HEK293 (cell line): ENCODE measurements at regions not wholly inside any gene's neighbourhood (a gene's known extent, or its start where the extent isn't known, plus 50 kb on each side); places are given as distances from the start of the nearest gene placed in this dataset.

Experiments
- CTCF ChIA-PET: fragments of 350-600 bp; formaldehyde crosslinking; extraction: SDS; loops from one replicate; lab custom pipeline; 2021; ENCODE audit warnings: antibody characterized with exemption; lab: Yijun Ruan, JAX
- POLR2A ChIA-PET: fragments of 300-600 bp; formaldehyde crosslinking; extraction: SDS; loops from one replicate; lab custom pipeline; 2020; ENCODE audit warnings: antibody characterized with exemption, inconsistent platforms; lab: Yijun Ruan, JAX
- H3K27ac ChIP-seq: fragments of 200-500 bp; sonication (Bioruptor generic); 2 replicates; pipeline ENCODE4 v1.5.1; 2014; ENCODE audit warnings: low read depth, low read length, control low read depth, inconsistent platforms; ENCODE audit errors: extremely low read depth
- H3K36me3 ChIP-seq, 2 experiments: fragments of 200-500 bp in 1 of 2; sonication (Bioruptor generic) in 1 of 2; 1 replicate in 1 of 2; 2 replicates in 1 of 2; pipeline ENCODE4 v1.5.1; 2014 to 2017; ENCODE audit warnings: inconsistent platforms in 2 of 2, low read length in 2 of 2; ENCODE audit not compliant: control insufficient read depth in 2 of 2, insufficient read depth in 1 of 2
- H3K4me1 ChIP-seq: fragments of 200-500 bp; sonication (Bioruptor generic); 2 replicates; pipeline ENCODE4 v1.5.1; 2014; ENCODE audit warnings: mild to moderate bottlenecking, low read length, inconsistent platforms; ENCODE audit not compliant: control insufficient read depth, insufficient read depth
- H3K4me3 ChIP-seq: 2 replicates; pipeline ENCODE4 v1.5.1; 2011; ENCODE audit warnings: low read depth, mild to moderate bottlenecking, control low read depth, low read length, moderate library complexity
- H3K9me3 ChIP-seq: fragments of 200-500 bp; sonication (Bioruptor generic); 2 replicates; pipeline ENCODE4 v1.5.1; 2014; ENCODE audit warnings: low read depth, low read length, inconsistent platforms; ENCODE audit not compliant: control insufficient read depth, insufficient read depth
- CTCF ChIP-seq: fragments of 450-650 bp; formaldehyde crosslinking; IDR thresholded peaks from 2 replicates; pipeline ENCODE4 v1.5.1; 2016; ENCODE audit warnings: missing biosample characterization, missing genetic modification characterization
- KLF9 ChIP-seq: fragments of 450-650 bp; formaldehyde crosslinking; IDR thresholded peaks from 2 replicates; pipeline ENCODE4 v1.5.1; 2016; ENCODE audit warnings: missing biosample characterization, missing genetic modification characterization, low read depth
- PRDM10 ChIP-seq: fragments of 450-650 bp; formaldehyde crosslinking; IDR thresholded peaks from 2 replicates; pipeline ENCODE4 v1.5.1; 2016; ENCODE audit warnings: missing biosample characterization, missing genetic modification characterization
- ZBTB10 ChIP-seq: fragments of 450-650 bp; formaldehyde crosslinking; IDR thresholded peaks from 2 replicates; pipeline ENCODE4 v1.5.1; 2016; ENCODE audit warnings: missing biosample characterization, missing genetic modification characterization
- ZBTB17 ChIP-seq: fragments of 450-650 bp; formaldehyde crosslinking; IDR thresholded peaks from 2 replicates; pipeline ENCODE4 v1.5.1; 2016; ENCODE audit warnings: missing biosample characterization, missing genetic modification characterization
- ZNF121 ChIP-seq: fragments of 450-650 bp; formaldehyde crosslinking; IDR thresholded peaks from 2 replicates; pipeline ENCODE4 v1.5.1; 2016; ENCODE audit warnings: missing biosample characterization, missing genetic modification characterization
- ZNF16 ChIP-seq: fragments of 450-650 bp; formaldehyde crosslinking; IDR thresholded peaks from 2 replicates; pipeline ENCODE4 v1.5.1; 2016; ENCODE audit warnings: low read depth, missing biosample characterization, missing genetic modification characterization
- ZNF366 ChIP-seq: fragments of 450-650 bp; formaldehyde crosslinking; conservative IDR thresholded peaks from 2 replicates; pipeline ENCODE4 v1.5.1; 2016; ENCODE audit warnings: missing biosample characterization, missing genetic modification characterization
- ZNF449 ChIP-seq: fragments of 450-650 bp; formaldehyde crosslinking; IDR thresholded peaks from 2 replicates; pipeline ENCODE4 v1.5.1; 2017; ENCODE audit warnings: missing biosample characterization, mild to moderate bottlenecking, missing genetic modification characterization, moderate library complexity
- ZNF530 ChIP-seq: fragments of 450-650 bp; formaldehyde crosslinking; IDR thresholded peaks from 2 replicates; pipeline ENCODE4 v1.5.1; 2016; ENCODE audit warnings: low read depth, missing biosample characterization, missing genetic modification characterization
- ZNF629 ChIP-seq: fragments of 450-650 bp; formaldehyde crosslinking; IDR thresholded peaks from 2 replicates; pipeline ENCODE4 v1.5.1; 2017; ENCODE audit warnings: missing biosample characterization, missing genetic modification characterization
- ZNF830 ChIP-seq: fragments of 450-650 bp; IDR thresholded peaks from 2 replicates; pipeline ENCODE4 v1.5.0; 2018; ENCODE audit warnings: missing biosample characterization, missing genetic modification characterization, low read depth, mild to moderate bottlenecking, moderate library complexity
- ZNF837 ChIP-seq: fragments of 450-650 bp; formaldehyde crosslinking; IDR thresholded peaks from 2 replicates; pipeline ENCODE4 v1.5.1; 2016; ENCODE audit warnings: missing biosample characterization, missing genetic modification characterization
- TF ChIP-seq, protein P1 (sequence below): fragments of 450-650 bp; formaldehyde crosslinking; IDR thresholded peaks from 2 replicates; pipeline ENCODE4 v1.5.1; 2017; ENCODE audit warnings: missing biosample characterization, missing genetic modification characterization
- TF ChIP-seq, protein P2 (sequence below): fragments of 450-650 bp; formaldehyde crosslinking; IDR thresholded peaks from 2 replicates; pipeline ENCODE4 v1.5.1; 2016; ENCODE audit warnings: missing biosample characterization, missing genetic modification characterization

DNA sequence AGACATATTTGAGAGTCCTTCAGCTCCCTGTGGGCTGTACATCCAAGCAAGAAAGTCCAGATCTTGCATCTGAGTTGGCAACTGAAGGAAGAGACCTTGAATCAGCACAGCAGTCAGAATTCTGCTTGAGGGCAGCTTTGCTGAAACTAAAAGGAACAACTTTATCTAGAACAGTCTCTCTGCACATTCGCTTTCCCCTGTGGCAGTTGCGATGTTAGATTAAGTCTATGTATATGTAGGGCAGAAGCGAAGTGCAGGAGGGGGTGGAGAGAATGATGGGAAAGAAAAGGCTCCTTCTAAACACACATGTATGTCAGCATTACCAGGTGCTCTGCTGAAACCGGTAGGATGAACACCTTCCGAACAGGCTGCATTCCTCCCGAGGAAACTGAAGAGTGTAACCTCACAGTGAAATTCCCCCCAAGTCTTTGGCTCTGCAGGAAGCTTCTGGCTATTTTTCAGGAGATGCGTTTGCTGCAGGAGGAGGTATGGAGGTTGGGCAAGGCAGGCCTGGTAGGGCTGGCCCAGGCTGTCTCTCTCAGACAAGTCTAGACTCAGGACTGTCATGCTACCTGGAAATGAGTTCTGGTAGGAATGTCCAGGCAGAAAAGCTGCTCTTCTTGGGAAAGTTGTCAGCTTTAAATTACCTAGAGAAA lies 70.0 kb upstream of the ATL2 start:
- no peaks in the 10 kb centered on the region for H3K9me3 ChIP-seq
- TF ChIP-seq ZNF830 (tag by site-specific recombination) (no peak), ZNF121 (tag by site-specific recombination) (no peak), ZNF449 (tag by site-specific recombination) (peak; percentile 81)
- no peak overlapping the region for H3K4me3 ChIP-seq
- ChIA-PET POLR2A (no interaction called here), CTCF (interaction anchor here (0.6 to 2.7 kb wide), 5 partner anchors 21 to 557 kb away, joined by 3 to 12 read pairs (median 3); no protein-coding TSS in a partner anchor)
- H3K36me3 ChIP-seq = no peaks in the 10 kb centered on the region
- peaks cover 29% of the 10 kb centered on the region for H3K4me1 ChIP-seq
- no peak overlapping the region for H3K27ac ChIP-seq

GRCh38 chr2:38446418-38446817 lies 69.3 kb upstream of the ATL2 start:
- ChIA-PET CTCF (interaction anchor here (0.6 to 2.7 kb wide), 6 partner anchors 22 to 129 kb away, joined by 3 to 12 read pairs (median 4); no protein-coding TSS in a partner anchor), POLR2A (no interaction called here)
- Histone ChIP-seq H3K36me3 (no peaks in the 10 kb centered on the region), H3K9me3 (no peaks in the 10 kb centered on the region), H3K27ac (no peak overlapping the region), H3K4me1 (peaks cover 32% of the 10 kb centered on the region), H3K4me3 (no peak overlapping the region)
- TF ChIP-seq ZNF530 (tag by site-specific recombination) = peak; percentile 82; the same call in 1 of the 2 replicates
- peak; percentile 10; the same call in 1 of the 2 replicates for TF ChIP-seq CTCF (tag by site-specific recombination)
- no peak for TF ChIP-seq ZNF16 (tag by site-specific recombination)

DNA sequence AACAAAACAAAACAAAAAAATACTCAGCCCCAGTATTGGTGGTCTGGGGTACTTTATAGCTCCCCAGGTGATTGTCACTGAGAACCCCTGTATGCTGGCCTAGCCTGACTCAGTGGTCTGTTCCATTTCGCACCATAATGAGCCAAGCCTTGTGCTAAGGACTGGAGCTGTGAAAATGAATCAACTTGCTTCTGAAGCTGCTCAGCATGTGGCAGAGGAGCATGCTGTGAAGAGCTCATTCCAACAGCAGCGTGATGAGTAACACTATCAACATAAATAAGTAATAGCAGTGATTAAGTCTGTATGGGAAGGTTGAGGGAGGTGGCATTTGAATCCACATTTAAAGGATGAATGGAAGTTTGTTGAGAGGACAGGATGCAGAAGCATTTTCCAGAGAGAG lies 67.2 kb upstream of the ATL2 start:
- peaks cover 42% of the 10 kb centered on the region for H3K4me1 ChIP-seq
- H3K36me3 ChIP-seq = no peaks in the 10 kb centered on the region
- no peaks in the 10 kb centered on the region for H3K9me3 ChIP-seq
- POLR2A ChIA-PET = no interaction called here
- CTCF ChIA-PET = interaction anchor here (0.6 to 0.8 kb wide), 5 partner anchors 23 to 69 kb away, joined by 3 to 4 read pairs (median 3); no protein-coding TSS in a partner anchor
- H3K27ac ChIP-seq = no peak overlapping the region
- no peak overlapping the region for H3K4me3 ChIP-seq
- TF ChIP-seq ZBTB17 = 0 out of 2 replicates have a peak, but pooled peaks have one; percentile 31
- TF ChIP-seq KLF9 (tag by site-specific recombination) = no peak
- no peak for TF ChIP-seq ZBTB10 (tag by site-specific recombination)
- TF ChIP-seq ZNF629 = peak; percentile 45
- TF ChIP-seq, protein P1, sequence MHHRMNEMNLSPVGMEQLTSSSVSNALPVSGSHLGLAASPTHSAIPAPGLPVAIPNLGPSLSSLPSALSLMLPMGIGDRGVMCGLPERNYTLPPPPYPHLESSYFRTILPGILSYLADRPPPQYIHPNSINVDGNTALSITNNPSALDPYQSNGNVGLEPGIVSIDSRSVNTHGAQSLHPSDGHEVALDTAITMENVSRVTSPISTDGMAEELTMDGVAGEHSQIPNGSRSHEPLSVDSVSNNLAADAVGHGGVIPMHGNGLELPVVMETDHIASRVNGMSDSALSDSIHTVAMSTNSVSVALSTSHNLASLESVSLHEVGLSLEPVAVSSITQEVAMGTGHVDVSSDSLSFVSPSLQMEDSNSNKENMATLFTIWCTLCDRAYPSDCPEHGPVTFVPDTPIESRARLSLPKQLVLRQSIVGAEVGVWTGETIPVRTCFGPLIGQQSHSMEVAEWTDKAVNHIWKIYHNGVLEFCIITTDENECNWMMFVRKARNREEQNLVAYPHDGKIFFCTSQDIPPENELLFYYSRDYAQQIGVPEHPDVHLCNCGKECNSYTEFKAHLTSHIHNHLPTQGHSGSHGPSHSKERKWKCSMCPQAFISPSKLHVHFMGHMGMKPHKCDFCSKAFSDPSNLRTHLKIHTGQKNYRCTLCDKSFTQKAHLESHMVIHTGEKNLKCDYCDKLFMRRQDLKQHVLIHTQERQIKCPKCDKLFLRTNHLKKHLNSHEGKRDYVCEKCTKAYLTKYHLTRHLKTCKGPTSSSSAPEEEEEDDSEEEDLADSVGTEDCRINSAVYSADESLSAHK (tag by site-specific recombination) = 0 out of 2 replicates have a peak, but pooled peaks have one; percentile 24
- peak; percentile 48; the same call in 1 of the 2 replicates for TF ChIP-seq ZNF366 (tag by site-specific recombination)
- peak; percentile 85 for TF ChIP-seq PRDM10 (tag by site-specific recombination)
- no peak for TF ChIP-seq ZNF837 (tag by site-specific recombination)
- TF ChIP-seq, protein P2, sequence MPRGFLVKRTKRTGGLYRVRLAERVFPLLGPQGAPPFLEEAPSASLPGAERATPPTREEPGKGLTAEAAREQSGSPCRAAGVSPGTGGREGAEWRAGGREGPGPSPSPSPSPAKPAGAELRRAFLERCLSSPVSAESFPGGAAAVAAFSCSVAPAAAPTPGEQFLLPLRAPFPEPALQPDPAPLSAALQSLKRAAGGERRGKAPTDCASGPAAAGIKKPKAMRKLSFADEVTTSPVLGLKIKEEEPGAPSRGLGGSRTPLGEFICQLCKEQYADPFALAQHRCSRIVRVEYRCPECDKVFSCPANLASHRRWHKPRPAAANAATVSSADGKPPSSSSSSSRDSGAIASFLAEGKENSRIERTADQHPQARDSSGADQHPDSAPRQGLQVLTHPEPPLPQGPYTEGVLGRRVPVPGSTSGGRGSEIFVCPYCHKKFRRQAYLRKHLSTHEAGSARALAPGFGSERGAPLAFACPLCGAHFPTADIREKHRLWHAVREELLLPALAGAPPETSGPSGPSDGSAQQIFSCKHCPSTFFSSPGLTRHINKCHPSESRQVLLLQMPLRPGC (tag by site-specific recombination) = peak; percentile 73
